Fibroblast of lung (primary cell): ENCODE measurements at regions not wholly inside any gene's neighbourhood (a gene's known extent, or its start where the extent isn't known, plus 50 kb on each side); places are given as distances from the start of the nearest gene placed in this dataset.

Source experiments
- CTCF ChIP-seq, 2 donors: IDR thresholded peaks in 1 of 2; conservative IDR thresholded peaks in 1 of 2; 1 replicate in 1 of 2; 2 replicates in 1 of 2; pipeline ENCODE4 v1.5.1; 2011 to 2012; ENCODE audit warnings: low read length in 2 of 2, control low read depth in 1 of 2, inconsistent platforms in 1 of 2, low read depth in 1 of 2, mild to moderate bottlenecking in 1 of 2
- EZH2 ChIP-seq: IDR thresholded peaks from 2 replicates; pipeline ENCODE4 v1.5.1; 2012; ENCODE audit warnings: low read length, control low read depth, mild to moderate bottlenecking; ENCODE audit errors: missing control alignments

- no peak for TF ChIP-seq EZH2
- no peak for TF ChIP-seq CTCF (conservative IDR thresholded peaks at IDR 0.05 in 1 of 2, IDR thresholded peaks at IDR 0.05 in 1 of 2; ENCODE audit: low read depth in 1 of 2, low read length in 2 of 2)
These were observed 64.2 kb upstream of the MME start for GRCh38 chr3:155015776-155016436.
